NOMO-1 treated with DMSO at 0.1 percent for 48 hours (cell line): ENCODE measurements at regions not wholly inside any gene's neighbourhood (a gene's known extent, or its start where the extent isn't known, plus 50 kb on each side); places are given as distances from the start of the nearest gene placed in this dataset.
"Not testable (repeated sequence)": the region's sequence is repeated elsewhere in the genome, so short reads cannot be mapped to it uniquely, and the experiment has no call there.

Source experiments
- DNase-seq: peaks from one replicate; lab custom pipeline; 2025; ENCODE audit not compliant: unreplicated experiment; lab: John Stamatoyannopoulos, UW

GRCh38 chr2:222760301-222760897, 88.9 kb downstream of the MOGAT1 start:
- no peak for DNase-seq

GRCh38 chr2:222761888-222762287, 90.4 kb downstream of the MOGAT1 start:
- no peak for DNase-seq

- DNase-seq = no peak
These were observed 90.9 kb downstream of the MOGAT1 start for GRCh38 chr2:222762342-222762741.

- DNase-seq = not testable (repeated sequence)
These were observed 94.4 kb downstream of the MOGAT1 start for GRCh38 chr2:222765883-222766282.

- not testable (repeated sequence) for DNase-seq
These were observed 92.8 kb upstream of the ACSL3 start for GRCh38 chr2:222768019-222768418.

- DNase-seq = no peak
These were observed 91.4 kb upstream of the ACSL3 start for GRCh38 chr2:222769446-222769845.

- no peak for DNase-seq
These were observed 90.9 kb upstream of the ACSL3 start for GRCh38 chr2:222769941-222770340.

- no peak for DNase-seq
These were observed 89.0 kb upstream of the ACSL3 start for GRCh38 chr2:222771832-222772231.

GRCh38 chr2:222774941-222775340, 85.9 kb upstream of the ACSL3 start:
- DNase-seq = no peak

- DNase-seq = no peak
These were observed 84.0 kb upstream of the ACSL3 start for GRCh38 chr2:222776792-222777191.

GRCh38 chr2:222778400-222778799, 82.4 kb upstream of the ACSL3 start:
- no peak for DNase-seq

- DNase-seq = no peak
These were observed 81.5 kb upstream of the ACSL3 start for GRCh38 chr2:222779145-222779832.

- DNase-seq = peak; percentile 29
These were observed 80.8 kb upstream of the ACSL3 start for GRCh38 chr2:222780051-222780450.

- DNase-seq = no peak
These were observed 78.6 kb upstream of the ACSL3 start for GRCh38 chr2:222782201-222782730.

GRCh38 chr2:222783592-222783991, 77.2 kb upstream of the ACSL3 start:
- DNase-seq = no peak

GRCh38 chr2:222790932-222791331, 69.9 kb upstream of the ACSL3 start:
- no peak for DNase-seq

GRCh38 chr2:222792001-222792611, 68.7 kb upstream of the ACSL3 start:
- peak; percentile 76 for DNase-seq

- DNase-seq = no peak
These were observed 66.0 kb upstream of the ACSL3 start for GRCh38 chr2:222794585-222795449.

GRCh38 chr2:222795450-222796357, 65.1 kb upstream of the ACSL3 start:
- no peak for DNase-seq

- DNase-seq = no peak
These were observed 64.3 kb upstream of the ACSL3 start for GRCh38 chr2:222796413-222797103.
